ENCODE measurements at regions not wholly inside any gene's neighbourhood (a gene's known extent, or its start where the extent isn't known, plus 50 kb on each side); places are given as distances from the start of the nearest gene placed in this dataset.

- TF ChIP-seq MBD4 (IDR thresholded peaks at IDR 0.05; ENCODE audit: borderline replicate concordance, low read length) (no peak), ZNF292 (CRISPR knock-in tag; IDR thresholded peaks at IDR 0.05; ENCODE audit: borderline replicate concordance, low read depth) (peak; percentile 25; the same call in 1 of the 2 replicates), MAZ (IDR thresholded peaks at IDR 0.05; ENCODE audit: borderline replicate concordance, low read depth, low read length) (no peak), MAZ (CRISPR knock-in tag; IDR thresholded peaks at IDR 0.05; ENCODE audit: low read depth) (no peak), ZNF33A (CRISPR knock-in tag; IDR thresholded peaks at IDR 0.05; ENCODE audit: borderline replicate concordance) (no peak), ZNF441 (CRISPR knock-in tag; IDR thresholded peaks at IDR 0.05; ENCODE audit: borderline replicate concordance) (no peak), PAX8 (CRISPR knock-in tag; IDR thresholded peaks at IDR 0.05; ENCODE audit: borderline replicate concordance) (no peak), ZNF460 (CRISPR knock-in tag; IDR thresholded peaks at IDR 0.05; ENCODE audit: borderline replicate concordance) (no peak), RNF2 (conservative IDR thresholded peaks at IDR 0.05; ENCODE audit: low read depth) (no peak), NR2C2 (CRISPR knock-in tag; IDR thresholded peaks at IDR 0.05; ENCODE audit: borderline replicate concordance) (no peak), ZNF549 (CRISPR knock-in tag; IDR thresholded peaks at IDR 0.05) (no peak), U2AF2 (IDR thresholded peaks at IDR 0.05; ENCODE audit: low read depth, low read length) (no peak), ZFX (CRISPR knock-in tag; IDR thresholded peaks at IDR 0.05; ENCODE audit: low read depth) (0 out of 2 replicates have a peak, but pooled peaks have one; percentile 3), ZSCAN29 (CRISPR knock-in tag; conservative IDR thresholded peaks at IDR 0.05) (no peak), SNAPC5 (CRISPR knock-in tag; IDR thresholded peaks at IDR 0.05; ENCODE audit: borderline replicate concordance) (no peak), CERS6 (CRISPR knock-in tag; IDR thresholded peaks at IDR 0.05) (no peak), NKX3-1 (CRISPR knock-in tag; IDR thresholded peaks at IDR 0.05) (no peak), YEATS2 (CRISPR knock-in tag; IDR thresholded peaks at IDR 0.05; ENCODE audit: borderline replicate concordance) (no peak), ZNF350 (CRISPR knock-in tag; IDR thresholded peaks at IDR 0.05; ENCODE audit: borderline replicate concordance, low read depth) (no peak), GLMP (CRISPR knock-in tag; IDR thresholded peaks at IDR 0.05; ENCODE audit: borderline replicate concordance) (no peak), SKI (IDR thresholded peaks at IDR 0.05; ENCODE audit: partially characterized antibody) (no peak), ZBTB33 (CRISPR knock-in tag; IDR thresholded peaks at IDR 0.05) (no peak), GFI1 (CRISPR knock-in tag; IDR thresholded peaks at IDR 0.05; ENCODE audit: borderline replicate concordance) (no peak), ETV6 (CRISPR knock-in tag; conservative IDR thresholded peaks at IDR 0.05) (no peak), PTBP1 (IDR thresholded peaks at IDR 0.05; ENCODE audit: low read depth, low read length, poor library complexity, severe bottlenecking) (no peak), IRX3 (CRISPR knock-in tag; IDR thresholded peaks at IDR 0.05; ENCODE audit: borderline replicate concordance, low read depth) (no peak)
These were observed 82.6 kb downstream of the IRX3 start (continued) for GRCh38 chr16:54203851-54204505.
